HG03520 (cell line): ENCODE measurements at regions not wholly inside any gene's neighbourhood (a gene's known extent, or its start where the extent isn't known, plus 50 kb on each side); places are given as distances from the start of the nearest gene placed in this dataset.
"Not testable (repeated sequence)": the region's sequence is repeated elsewhere in the genome, so short reads cannot be mapped to it uniquely, and the experiment has no call there.

Experiments used
- ATAC-seq: cut with Tn5 transposase; IDR thresholded peaks from one replicate; pipeline ENCODE4 v1.9.1; 2021; ENCODE audit warnings: mild to moderate bottlenecking, moderate library complexity; ENCODE audit not compliant: unreplicated experiment

DNA sequence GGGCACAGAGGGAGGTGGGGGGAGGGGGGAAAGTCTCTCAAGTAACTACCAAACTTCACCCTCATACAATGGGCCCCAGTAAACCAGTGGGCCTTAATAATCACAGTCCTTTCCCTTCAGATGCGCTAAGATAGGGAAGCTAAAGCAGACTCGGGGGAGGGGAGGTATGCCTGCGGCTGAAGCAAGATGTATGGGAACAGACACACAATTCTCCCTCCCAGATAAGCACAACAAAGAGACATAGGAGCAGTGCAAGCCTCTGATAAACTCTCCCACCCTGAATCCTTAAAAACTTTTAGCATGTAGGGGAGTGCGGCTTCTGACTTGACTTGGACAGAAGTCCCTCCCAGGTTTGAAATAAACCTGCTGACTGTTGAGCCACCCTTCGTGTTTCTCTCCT, 54.7 kb downstream of the PROP1 start:
- not testable (repeated sequence) for ATAC-seq

DNA sequence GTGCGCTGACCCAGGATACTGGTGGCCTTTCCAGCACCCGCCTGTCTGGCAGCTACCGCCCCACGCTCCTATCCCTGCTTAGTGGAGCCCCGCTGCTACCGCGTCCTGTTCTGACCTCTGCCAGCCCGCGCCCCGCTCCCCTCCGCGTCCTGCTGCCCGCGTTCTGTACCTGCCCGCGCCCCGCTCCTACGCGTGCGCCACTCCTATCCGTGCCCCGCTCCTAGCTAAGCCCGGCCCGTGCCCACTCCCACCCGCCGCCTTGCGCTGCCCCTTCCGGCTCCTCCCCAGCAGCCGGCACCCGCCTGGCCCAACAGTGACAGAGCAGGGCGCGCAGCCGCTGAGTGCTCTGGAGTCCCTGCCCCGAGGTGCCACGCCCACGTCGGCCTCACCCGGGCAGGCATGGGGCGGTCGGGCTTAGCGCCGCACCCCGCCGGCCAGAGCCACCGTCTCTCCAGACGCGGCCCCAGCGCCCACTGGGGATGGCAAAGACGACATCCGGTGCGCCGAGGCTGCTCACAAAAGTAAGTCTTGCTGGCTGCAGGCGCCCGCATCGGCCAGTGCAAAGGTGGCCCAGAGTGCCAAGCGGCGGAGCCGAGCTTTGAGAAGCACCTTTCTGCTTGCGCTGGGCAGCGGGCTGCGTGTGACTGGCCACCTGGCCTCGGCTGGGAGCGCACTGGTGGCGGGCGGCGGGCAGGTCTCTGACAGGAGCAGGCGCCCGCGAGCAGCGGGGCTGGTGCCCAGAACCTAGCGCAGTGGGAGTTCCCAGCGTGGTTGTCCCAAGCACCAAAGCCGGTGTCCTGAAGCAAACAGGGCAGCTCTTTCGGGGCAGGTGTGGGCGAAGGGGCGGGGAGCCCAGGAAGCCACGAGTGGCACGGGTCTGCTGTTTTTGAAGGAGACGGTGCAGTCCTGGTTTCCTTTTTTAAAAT, 56.5 kb downstream of the PROP1 start:
- ATAC-seq: not testable (repeated sequence)

DNA sequence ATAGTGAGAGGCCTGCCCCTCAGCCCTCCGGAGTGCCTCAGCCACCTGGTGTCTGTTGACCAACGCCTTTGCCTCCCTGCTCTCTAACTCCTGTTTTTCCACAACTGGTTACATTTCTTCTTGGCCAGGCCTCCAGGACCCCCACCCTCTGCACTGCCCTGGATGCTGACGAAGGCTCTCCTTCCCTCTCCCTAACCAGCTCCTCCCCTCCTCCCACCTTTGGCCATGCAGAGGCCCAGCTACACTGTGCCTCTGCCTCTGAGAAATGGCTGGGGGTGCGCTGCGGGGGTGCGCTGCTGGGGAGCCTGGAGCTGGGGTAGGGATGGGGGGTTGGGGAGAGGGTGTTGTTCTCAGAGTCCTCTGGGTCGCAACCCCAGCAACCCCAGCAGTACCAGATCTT, 57.3 kb downstream of the PROP1 start:
- ATAC-seq: not testable (repeated sequence)

- ATAC-seq: not testable (repeated sequence)
Observed at GRCh38 chr5:177934233-177934632, 61.8 kb downstream of the PROP1 start.

GRCh38 chr5:177930269-177931022, 65.6 kb downstream of the PROP1 start:
- not testable (repeated sequence) for ATAC-seq

- ATAC-seq: not testable (repeated sequence)
Observed at GRCh38 chr5:177929618-177930017, 66.4 kb downstream of the PROP1 start.

- ATAC-seq: not testable (repeated sequence)
Observed at GRCh38 chr5:177927500-177927899, 68.5 kb downstream of the PROP1 start.

GRCh38 chr5:177924577-177924976, 71.5 kb downstream of the PROP1 start:
- not testable (repeated sequence) for ATAC-seq

GRCh38 chr5:177923837-177924236, 72.2 kb downstream of the PROP1 start:
- ATAC-seq: not testable (repeated sequence)

GRCh38 chr5:177923189-177923588, 72.9 kb downstream of the PROP1 start:
- not testable (repeated sequence) for ATAC-seq

DNA sequence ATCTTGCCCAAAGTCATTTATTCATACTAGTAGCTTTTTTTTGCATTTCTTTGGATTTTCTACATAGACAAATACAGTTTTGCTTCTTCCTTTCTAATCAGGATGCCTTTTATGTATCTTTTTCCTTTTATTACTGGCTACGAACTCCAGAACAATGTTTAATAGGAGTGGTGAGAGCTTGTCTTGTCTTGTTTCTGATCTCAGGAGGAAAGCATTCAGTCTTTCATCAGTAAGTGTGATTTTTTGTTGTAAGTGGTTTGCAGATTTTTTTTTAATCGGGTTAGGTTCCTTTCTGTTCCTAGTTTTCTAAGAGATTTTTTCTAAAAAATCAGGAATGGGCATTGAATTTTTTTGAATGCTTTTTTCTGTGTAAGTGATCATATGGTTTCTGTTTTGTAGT, 86.8 kb downstream of the PROP1 start:
- not testable (repeated sequence) for ATAC-seq

DNA sequence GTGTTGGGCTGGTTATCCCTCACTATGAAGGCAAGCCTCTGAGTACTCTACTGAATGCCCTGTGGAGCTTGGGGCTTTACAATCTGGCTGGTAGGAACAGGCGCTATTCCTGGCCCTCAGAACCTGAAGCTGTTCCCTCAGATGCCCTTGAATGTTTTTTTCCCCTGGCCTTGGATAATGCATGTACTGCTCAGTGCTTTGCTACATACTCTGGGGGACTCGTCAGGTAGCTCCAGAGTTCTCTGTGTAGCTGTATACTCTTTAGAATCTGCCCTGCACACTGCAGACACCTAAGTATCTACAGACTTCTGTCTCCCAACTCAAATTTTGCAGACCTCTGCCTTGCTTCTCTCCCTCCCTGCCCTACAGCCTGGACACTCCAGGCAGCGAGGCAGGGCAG, 93.2 kb downstream of the PROP1 start:
- ATAC-seq: not testable (repeated sequence)

- not testable (repeated sequence) for ATAC-seq
Observed at GRCh38 chr5:177900066-177900465, 96.0 kb downstream of the PROP1 start.

GRCh38 chr5:177894681-177895453, 101.2 kb downstream of the PROP1 start:
- not testable (repeated sequence) for ATAC-seq

GRCh38 chr5:177892357-177892665, 103.7 kb downstream of the PROP1 start:
- not testable (repeated sequence) for ATAC-seq

GRCh38 chr5:177891547-177892356, 104.3 kb downstream of the PROP1 start:
- peak; percentile 93 for ATAC-seq

- ATAC-seq: not testable (repeated sequence)
Observed at GRCh38 chr5:177883295-177883694, 100.6 kb upstream of the FAM153A start.

DNA sequence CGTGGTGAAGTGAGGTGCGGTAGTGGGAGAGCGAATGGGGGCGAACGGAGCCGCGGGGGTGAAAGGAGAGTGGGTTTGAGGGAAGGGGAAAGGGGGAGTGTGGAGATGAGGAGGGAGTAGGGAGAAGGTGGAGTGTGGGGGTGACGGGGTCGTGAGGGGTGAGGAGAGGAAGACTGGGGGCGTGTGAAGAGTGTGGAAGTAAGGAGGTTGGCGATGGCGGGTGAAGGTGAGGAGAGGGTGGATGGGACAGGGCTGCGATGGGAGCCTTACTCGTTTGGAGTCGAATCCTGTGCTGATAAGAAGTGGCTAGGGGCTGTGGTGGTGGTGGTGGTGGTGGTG, 93.2 kb upstream of the FAM153A start:
- peak; percentile 4 for ATAC-seq

- ATAC-seq: peak; percentile 83
Observed at GRCh38 chr5:177875013-177875899, 92.6 kb upstream of the FAM153A start.
